ENCODE measurements at regions not wholly inside any gene's neighbourhood (a gene's known extent, or its start where the extent isn't known, plus 50 kb on each side); places are given as distances from the start of the nearest gene placed in this dataset.
A peak's percentile ranks its signal among the peaks of the same experiment; 100 is the strongest.

DNA sequence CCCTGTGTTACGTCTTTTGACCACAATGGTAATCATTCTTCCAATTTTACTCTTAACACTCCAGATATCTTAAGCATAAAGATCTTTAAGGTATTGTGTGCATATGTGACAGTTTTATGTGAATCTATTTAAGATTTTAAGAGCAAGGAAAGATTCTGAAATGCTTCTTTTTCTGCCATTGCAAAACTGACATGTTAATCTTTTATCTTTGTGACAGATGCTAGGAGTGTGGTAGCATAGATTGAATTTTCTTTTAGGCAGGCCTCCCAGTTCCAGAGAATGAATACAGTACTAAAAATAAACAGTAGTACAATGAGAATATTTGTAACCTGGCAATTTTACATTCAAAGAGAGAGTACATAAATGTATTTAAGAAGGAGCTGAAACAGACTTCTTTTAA lies 232.5 kb upstream of the ZSWIM2 start:
- H3K4me3 ChIP-seq: no peak overlapping the region
- no peak overlapping the region for H3K27ac ChIP-seq
- ATAC-seq (no peak), DNase-seq (no peak)
- TF ChIP-seq, protein P1, sequence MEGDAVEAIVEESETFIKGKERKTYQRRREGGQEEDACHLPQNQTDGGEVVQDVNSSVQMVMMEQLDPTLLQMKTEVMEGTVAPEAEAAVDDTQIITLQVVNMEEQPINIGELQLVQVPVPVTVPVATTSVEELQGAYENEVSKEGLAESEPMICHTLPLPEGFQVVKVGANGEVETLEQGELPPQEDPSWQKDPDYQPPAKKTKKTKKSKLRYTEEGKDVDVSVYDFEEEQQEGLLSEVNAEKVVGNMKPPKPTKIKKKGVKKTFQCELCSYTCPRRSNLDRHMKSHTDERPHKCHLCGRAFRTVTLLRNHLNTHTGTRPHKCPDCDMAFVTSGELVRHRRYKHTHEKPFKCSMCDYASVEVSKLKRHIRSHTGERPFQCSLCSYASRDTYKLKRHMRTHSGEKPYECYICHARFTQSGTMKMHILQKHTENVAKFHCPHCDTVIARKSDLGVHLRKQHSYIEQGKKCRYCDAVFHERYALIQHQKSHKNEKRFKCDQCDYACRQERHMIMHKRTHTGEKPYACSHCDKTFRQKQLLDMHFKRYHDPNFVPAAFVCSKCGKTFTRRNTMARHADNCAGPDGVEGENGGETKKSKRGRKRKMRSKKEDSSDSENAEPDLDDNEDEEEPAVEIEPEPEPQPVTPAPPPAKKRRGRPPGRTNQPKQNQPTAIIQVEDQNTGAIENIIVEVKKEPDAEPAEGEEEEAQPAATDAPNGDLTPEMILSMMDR (IDR thresholded peaks at IDR 0.05): no peak
- no peaks in the 10 kb centered on the region for H3K27me3 ChIP-seq (ENCODE audit: insufficient read depth in 3 of 3, low read length in 2 of 3)
- H3K4me1 ChIP-seq: no peaks in the 10 kb centered on the region
- H3K9me3 ChIP-seq: no peaks in the 10 kb centered on the region
- H3K36me3 ChIP-seq (ENCODE audit: insufficient read depth in 1 of 2, low read depth in 1 of 2): no peaks in the 10 kb centered on the region
- 83 to 91% (median 88%) methylated on average over 1 of the region's 1 CpG for WGBS, 3 donors
- intact Hi-C loops (cut with DNase I): no loop called here

DNA sequence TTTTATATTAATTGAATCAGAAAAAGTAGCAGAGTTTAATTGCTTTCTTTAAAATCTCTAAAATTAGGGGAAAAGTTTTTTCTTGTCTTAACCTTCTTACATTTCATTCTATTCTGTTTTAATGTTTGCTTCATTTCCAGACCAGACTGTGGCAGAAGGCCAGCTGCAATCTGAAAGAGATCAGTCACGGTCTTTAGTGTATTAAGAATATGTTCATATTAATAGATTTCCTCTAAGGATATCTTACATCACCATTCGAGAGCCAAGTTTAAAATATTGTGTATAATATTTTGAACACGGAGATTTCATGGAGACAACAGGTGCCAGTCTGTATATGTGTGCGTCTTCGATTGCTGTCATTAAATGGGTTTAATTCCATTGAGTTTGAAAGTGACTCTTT lies 230.9 kb upstream of the ZSWIM2 start:
- Histone ChIP-seq H3K9me3 (no peaks in the 10 kb centered on the region), H3K27me3 (ENCODE audit: insufficient read depth in 3 of 3, low read length in 2 of 3) (no peaks in the 10 kb centered on the region), H3K27ac (no peak overlapping the region), H3K36me3 (ENCODE audit: insufficient read depth in 1 of 2, low read depth in 1 of 2) (no peaks in the 10 kb centered on the region), H3K4me1 (no peaks in the 10 kb centered on the region), H3K4me3 (no peak overlapping the region)
- ATAC-seq: no peak
- TF ChIP-seq, protein P1 (IDR thresholded peaks at IDR 0.05): no peak
- DNase-seq: no peak
- 19 to 41% (median 25%) methylated on average over 5 of the region's 5 CpGs for WGBS, 3 donors
- intact Hi-C loops (cut with DNase I): no loop called here

DNA sequence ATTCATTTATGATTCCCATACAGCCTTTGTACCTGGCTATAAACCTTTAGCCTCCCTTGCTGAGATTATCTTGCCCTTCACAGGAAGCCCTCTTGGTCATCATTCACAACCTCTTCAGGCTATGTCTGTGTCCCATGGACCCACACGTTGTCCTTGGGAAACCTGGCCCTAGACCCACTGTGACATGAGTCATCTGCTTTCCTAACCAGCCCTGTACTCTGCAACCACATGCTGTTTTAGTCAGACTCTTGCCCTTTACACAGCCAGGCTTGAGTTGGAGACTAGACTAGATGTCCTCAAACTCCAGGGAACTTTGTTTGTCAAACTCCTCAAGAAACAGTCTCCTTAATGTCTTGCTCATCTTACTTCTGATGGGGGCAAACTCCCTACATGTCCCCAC lies 229.3 kb upstream of the ZSWIM2 start:
- Histone ChIP-seq H3K27ac (no peak overlapping the region), H3K4me1 (no peaks in the 10 kb centered on the region), H3K4me3 (no peak overlapping the region), H3K36me3 (ENCODE audit: insufficient read depth in 1 of 2, low read depth in 1 of 2) (no peaks in the 10 kb centered on the region), H3K9me3 (no peaks in the 10 kb centered on the region), H3K27me3 (ENCODE audit: insufficient read depth in 3 of 3, low read length in 2 of 3) (no peaks in the 10 kb centered on the region)
- ATAC-seq: peak in 3 of 4 donors; percentile 52 to 63 (median 59)
- intact Hi-C loops (cut with DNase I): no loop called here
- TF ChIP-seq, protein P1 (IDR thresholded peaks at IDR 0.05): no peak
- DNase-seq: peak in 1 of 2 donors; percentile 15
- WGBS, 3 donors: 17 to 26% (median 19%) methylated on average over 1 of the region's 1 CpG

DNA sequence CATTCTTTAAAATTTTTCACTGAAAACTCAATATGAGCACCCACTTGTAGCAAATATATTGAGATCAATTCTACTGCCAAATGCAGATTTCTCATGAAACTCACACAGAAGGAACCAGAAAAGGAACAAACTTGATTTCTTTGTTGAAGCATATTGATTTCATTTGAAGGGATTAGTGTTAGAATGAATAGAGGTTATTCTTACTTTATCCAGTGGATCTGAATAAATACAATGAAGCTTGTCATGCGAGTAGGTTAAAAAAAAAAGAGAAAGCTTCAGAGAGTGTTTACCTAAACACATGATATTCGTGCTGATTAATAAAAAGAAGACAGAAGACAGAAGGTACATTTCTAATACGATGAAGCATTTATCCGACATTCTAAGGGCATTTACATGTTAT lies 226.7 kb upstream of the ZSWIM2 start:
- no peak for ATAC-seq
- no peak overlapping the region for H3K4me3 ChIP-seq

DNA sequence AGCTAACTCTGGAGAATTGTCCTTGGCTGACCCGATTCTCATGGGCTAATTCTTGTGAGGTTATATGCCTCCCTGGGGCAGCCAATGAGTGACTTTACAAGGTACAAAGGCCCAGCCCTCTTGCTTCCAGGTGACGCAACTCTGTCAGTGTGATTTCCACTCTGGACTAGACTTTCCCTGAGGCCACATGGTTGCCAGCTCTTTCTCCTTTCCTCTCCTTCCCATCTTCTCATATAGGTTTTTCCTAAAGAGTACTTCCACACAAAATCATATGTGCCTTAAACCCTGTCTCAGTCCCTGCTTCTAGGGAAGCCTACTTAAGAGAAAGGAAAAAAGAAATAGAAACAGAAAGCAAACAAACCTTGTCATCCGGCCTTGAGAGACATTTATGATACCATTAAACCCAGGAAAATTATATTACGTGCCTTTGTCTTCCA lies 226.2 kb upstream of the ZSWIM2 start:
- ATAC-seq (no peak), DNase-seq (peak in 1 of 2 donors; percentile 43)
- 30 to 56% (median 36%) methylated on average over 4 of the region's 4 CpGs for WGBS, 3 donors
- Histone ChIP-seq H3K4me3 (no peak overlapping the region), H3K36me3 (ENCODE audit: insufficient read depth in 1 of 2, low read depth in 1 of 2) (no peaks in the 10 kb centered on the region), H3K4me1 (no peaks in the 10 kb centered on the region), H3K27ac (no peak overlapping the region), H3K27me3 (ENCODE audit: insufficient read depth in 3 of 3, low read length in 2 of 3) (no peaks in the 10 kb centered on the region), H3K9me3 (no peaks in the 10 kb centered on the region)
- TF ChIP-seq, protein P1 (IDR thresholded peaks at IDR 0.05): no peak
- intact Hi-C loops (cut with DNase I): no loop called here

More for the DNA sequence above, 226.7 kb upstream of the ZSWIM2 start:
- Histone ChIP-seq H3K36me3 (ENCODE audit: insufficient read depth in 1 of 2, low read depth in 1 of 2) (no peaks in the 10 kb centered on the region), H3K27me3 (ENCODE audit: insufficient read depth in 3 of 3, low read length in 2 of 3) (no peaks in the 10 kb centered on the region), H3K4me1 (no peaks in the 10 kb centered on the region), H3K9me3 (no peaks in the 10 kb centered on the region), H3K27ac (no peak overlapping the region)
- WGBS, 3 donors: 81 to 86% (median 85%) methylated on average over 4 of the region's 4 CpGs
- TF ChIP-seq, protein P1 (IDR thresholded peaks at IDR 0.05): no peak
- intact Hi-C loops (cut with DNase I): no loop called here
- DNase-seq: no peak

Data from psoas muscle (tissue), 7 donors.